ENCODE measurements at regions not wholly inside any gene's neighbourhood (a gene's known extent, or its start where the extent isn't known, plus 50 kb on each side); places are given as distances from the start of the nearest gene placed in this dataset.

- Histone ChIP-seq H3K9ac (ENCODE audit: low read depth, low read length) (no peak overlapping the region), H3K9me3 (ENCODE audit: control insufficient read depth, insufficient read depth, low read length) (no peaks in the 10 kb centered on the region), H3K36me3 (ENCODE audit: control insufficient read depth, insufficient read depth, low read length) (no peaks in the 10 kb centered on the region), H3K27ac (ENCODE audit: low read depth, low read length) (no peak overlapping the region), H3K4me3 (ENCODE audit: low read depth, low read length) (no peak overlapping the region), H3K4me1 (ENCODE audit: control insufficient read depth, insufficient read depth, low read length) (no peaks in the 10 kb centered on the region), H3K27me3 (ENCODE audit: control insufficient read depth, insufficient read depth, low read length) (no peaks in the 10 kb centered on the region)
These were observed 207.7 kb upstream of the GJB5 start for GRCh38 chr1:34547046-34547674.

- H3K27me3 ChIP-seq (ENCODE audit: control insufficient read depth, insufficient read depth, low read length): no peaks in the 10 kb centered on the region
- H3K4me3 ChIP-seq (ENCODE audit: low read depth, low read length): no peak overlapping the region
- no peak overlapping the region for H3K9ac ChIP-seq (ENCODE audit: low read depth, low read length)
- no peaks in the 10 kb centered on the region for H3K9me3 ChIP-seq (ENCODE audit: control insufficient read depth, insufficient read depth, low read length)
- H3K4me1 ChIP-seq (ENCODE audit: control insufficient read depth, insufficient read depth, low read length): no peaks in the 10 kb centered on the region
- H3K27ac ChIP-seq (ENCODE audit: low read depth, low read length): no peak overlapping the region
- no peaks in the 10 kb centered on the region for H3K36me3 ChIP-seq (ENCODE audit: control insufficient read depth, insufficient read depth, low read length)
These were observed 205.6 kb upstream of the GJB5 start for GRCh38 chr1:34549199-34549598.

- H3K9me3 ChIP-seq (ENCODE audit: control insufficient read depth, insufficient read depth, low read length): no peaks in the 10 kb centered on the region
- no peak overlapping the region for H3K9ac ChIP-seq (ENCODE audit: low read depth, low read length)
- H3K4me3 ChIP-seq (ENCODE audit: low read depth, low read length): no peak overlapping the region
- H3K36me3 ChIP-seq (ENCODE audit: control insufficient read depth, insufficient read depth, low read length): no peaks in the 10 kb centered on the region
- no peak overlapping the region for H3K27ac ChIP-seq (ENCODE audit: low read depth, low read length)
- H3K4me1 ChIP-seq (ENCODE audit: control insufficient read depth, insufficient read depth, low read length): no peaks in the 10 kb centered on the region
- no peaks in the 10 kb centered on the region for H3K27me3 ChIP-seq (ENCODE audit: control insufficient read depth, insufficient read depth, low read length)
These were observed 176.5 kb upstream of the GJB5 start for GRCh38 chr1:34578306-34578705.

- Histone ChIP-seq H3K4me1 (ENCODE audit: control insufficient read depth, insufficient read depth, low read length) (no peaks in the 10 kb centered on the region), H3K9me3 (ENCODE audit: control insufficient read depth, insufficient read depth, low read length) (no peaks in the 10 kb centered on the region), H3K4me3 (ENCODE audit: low read depth, low read length) (no peak overlapping the region), H3K36me3 (ENCODE audit: control insufficient read depth, insufficient read depth, low read length) (no peaks in the 10 kb centered on the region), H3K9ac (ENCODE audit: low read depth, low read length) (no peak overlapping the region), H3K27me3 (ENCODE audit: control insufficient read depth, insufficient read depth, low read length) (no peaks in the 10 kb centered on the region), H3K27ac (ENCODE audit: low read depth, low read length) (no peak overlapping the region)
These were observed 172.5 kb upstream of the GJB5 start for GRCh38 chr1:34582356-34582755.

- H3K9me3 ChIP-seq (ENCODE audit: control insufficient read depth, insufficient read depth, low read length): no peaks in the 10 kb centered on the region
- H3K4me3 ChIP-seq (ENCODE audit: low read depth, low read length): no peak overlapping the region
- no peaks in the 10 kb centered on the region for H3K27me3 ChIP-seq (ENCODE audit: control insufficient read depth, insufficient read depth, low read length)
- H3K27ac ChIP-seq (ENCODE audit: low read depth, low read length): no peak overlapping the region
- peaks cover 10% of the 10 kb centered on the region for H3K4me1 ChIP-seq (ENCODE audit: control insufficient read depth, insufficient read depth, low read length)
- H3K9ac ChIP-seq (ENCODE audit: low read depth, low read length): no peak overlapping the region
- no peaks in the 10 kb centered on the region for H3K36me3 ChIP-seq (ENCODE audit: control insufficient read depth, insufficient read depth, low read length)
These were observed 167.1 kb upstream of the GJB5 start for GRCh38 chr1:34587761-34588160.

- Histone ChIP-seq H3K4me3 (ENCODE audit: low read depth, low read length) (no peak overlapping the region), H3K9me3 (ENCODE audit: control insufficient read depth, insufficient read depth, low read length) (no peaks in the 10 kb centered on the region), H3K27ac (ENCODE audit: low read depth, low read length) (no peak overlapping the region), H3K27me3 (ENCODE audit: control insufficient read depth, insufficient read depth, low read length) (no peaks in the 10 kb centered on the region), H3K9ac (ENCODE audit: low read depth, low read length) (no peak overlapping the region), H3K36me3 (ENCODE audit: control insufficient read depth, insufficient read depth, low read length) (no peaks in the 10 kb centered on the region), H3K4me1 (ENCODE audit: control insufficient read depth, insufficient read depth, low read length) (peaks cover 14% of the 10 kb centered on the region)
These were observed 164.6 kb upstream of the GJB5 start for GRCh38 chr1:34590211-34590623.

GRCh38 chr1:34591751-34592629 is 162.9 kb upstream of the GJB5 start:
- Histone ChIP-seq H3K4me1 (ENCODE audit: control insufficient read depth, insufficient read depth, low read length) (peaks cover 14% of the 10 kb centered on the region), H3K36me3 (ENCODE audit: control insufficient read depth, insufficient read depth, low read length) (no peaks in the 10 kb centered on the region), H3K9me3 (ENCODE audit: control insufficient read depth, insufficient read depth, low read length) (no peaks in the 10 kb centered on the region), H3K4me3 (ENCODE audit: low read depth, low read length) (no peak overlapping the region), H3K27me3 (ENCODE audit: control insufficient read depth, insufficient read depth, low read length) (no peaks in the 10 kb centered on the region), H3K9ac (ENCODE audit: low read depth, low read length) (no peak overlapping the region), H3K27ac (ENCODE audit: low read depth, low read length) (no peak overlapping the region)

- Histone ChIP-seq H3K4me1 (ENCODE audit: control insufficient read depth, insufficient read depth, low read length) (peaks cover 2% of the 10 kb centered on the region), H3K9me3 (ENCODE audit: control insufficient read depth, insufficient read depth, low read length) (no peaks in the 10 kb centered on the region), H3K27ac (ENCODE audit: low read depth, low read length) (no peak overlapping the region), H3K4me3 (ENCODE audit: low read depth, low read length) (no peak overlapping the region), H3K36me3 (ENCODE audit: control insufficient read depth, insufficient read depth, low read length) (no peaks in the 10 kb centered on the region), H3K9ac (ENCODE audit: low read depth, low read length) (no peak overlapping the region), H3K27me3 (ENCODE audit: control insufficient read depth, insufficient read depth, low read length) (no peaks in the 10 kb centered on the region)
These were observed 156.9 kb upstream of the GJB5 start for GRCh38 chr1:34597877-34598514.

GRCh38 chr1:34602907-34603306 is 151.9 kb upstream of the GJB5 start:
- no peak overlapping the region for H3K9ac ChIP-seq (ENCODE audit: low read depth, low read length)
- no peaks in the 10 kb centered on the region for H3K9me3 ChIP-seq (ENCODE audit: control insufficient read depth, insufficient read depth, low read length)
- no peak overlapping the region for H3K4me3 ChIP-seq (ENCODE audit: low read depth, low read length)
- H3K27me3 ChIP-seq (ENCODE audit: control insufficient read depth, insufficient read depth, low read length): no peaks in the 10 kb centered on the region
- H3K4me1 ChIP-seq (ENCODE audit: control insufficient read depth, insufficient read depth, low read length): no peaks in the 10 kb centered on the region
- no peaks in the 10 kb centered on the region for H3K36me3 ChIP-seq (ENCODE audit: control insufficient read depth, insufficient read depth, low read length)
- H3K27ac ChIP-seq (ENCODE audit: low read depth, low read length): no peak overlapping the region

- Histone ChIP-seq H3K36me3 (ENCODE audit: control insufficient read depth, insufficient read depth, low read length) (no peaks in the 10 kb centered on the region), H3K9ac (ENCODE audit: low read depth, low read length) (no peak overlapping the region), H3K9me3 (ENCODE audit: control insufficient read depth, insufficient read depth, low read length) (no peaks in the 10 kb centered on the region), H3K27ac (ENCODE audit: low read depth, low read length) (no peak overlapping the region), H3K4me1 (ENCODE audit: control insufficient read depth, insufficient read depth, low read length) (no peaks in the 10 kb centered on the region), H3K4me3 (ENCODE audit: low read depth, low read length) (no peak overlapping the region), H3K27me3 (ENCODE audit: control insufficient read depth, insufficient read depth, low read length) (no peaks in the 10 kb centered on the region)
These were observed 151.3 kb upstream of the GJB5 start for GRCh38 chr1:34603594-34603993.

- H3K9me3 ChIP-seq (ENCODE audit: control insufficient read depth, insufficient read depth, low read length): no peaks in the 10 kb centered on the region
These were observed 148.3 kb upstream of the GJB5 start for GRCh38 chr1:34606504-34606903.

More at GRCh38 chr1:34606504-34606903, 148.3 kb upstream of the GJB5 start:
- Histone ChIP-seq H3K27me3 (ENCODE audit: control insufficient read depth, insufficient read depth, low read length) (no peaks in the 10 kb centered on the region), H3K4me3 (ENCODE audit: low read depth, low read length) (no peak overlapping the region), H3K4me1 (ENCODE audit: control insufficient read depth, insufficient read depth, low read length) (no peaks in the 10 kb centered on the region; the same call in 1 of the 2 replicates), H3K27ac (ENCODE audit: low read depth, low read length) (no peak overlapping the region), H3K36me3 (ENCODE audit: control insufficient read depth, insufficient read depth, low read length) (no peaks in the 10 kb centered on the region), H3K9ac (ENCODE audit: low read depth, low read length) (no peak overlapping the region)

All from HUES48 (cell line).